GM19351 (cell line): ENCODE measurements at regions not wholly inside any gene's neighbourhood (a gene's known extent, or its start where the extent isn't known, plus 50 kb on each side); places are given as distances from the start of the nearest gene placed in this dataset.

Source experiments
- ATAC-seq: cut with Tn5 transposase; IDR thresholded peaks from one replicate; pipeline ENCODE4 v1.9.1; 2021; ENCODE audit warnings: mild to moderate bottlenecking, moderate library complexity; ENCODE audit not compliant: unreplicated experiment

GRCh38 chr18:10207682-10208345 is 246.6 kb upstream of the APCDD1 start:
- ATAC-seq = no peak

GRCh38 chr18:10209302-10209701 is 245.1 kb upstream of the APCDD1 start:
- ATAC-seq = no peak

GRCh38 chr18:10210057-10210633 is 244.3 kb upstream of the APCDD1 start:
- no peak for ATAC-seq

DNA sequence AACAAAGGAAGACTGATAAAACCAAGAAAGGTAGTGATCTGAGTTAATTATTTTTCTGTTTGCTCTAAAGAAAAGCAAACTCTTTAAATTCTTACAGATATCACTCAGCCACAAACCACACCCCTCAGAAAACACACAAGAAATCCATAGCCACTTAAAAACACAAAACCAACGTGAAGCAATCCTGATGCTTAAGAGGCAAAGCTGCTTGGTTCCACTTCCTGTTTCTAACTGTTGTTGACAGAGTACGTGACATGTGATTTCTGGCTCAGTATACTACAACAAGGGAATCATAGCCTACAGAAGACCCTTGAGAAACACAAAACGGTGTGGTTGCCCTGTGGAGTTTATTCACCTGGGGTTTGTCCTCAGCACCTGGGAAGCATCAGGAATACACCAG is 240.9 kb upstream of the APCDD1 start:
- no peak for ATAC-seq

DNA sequence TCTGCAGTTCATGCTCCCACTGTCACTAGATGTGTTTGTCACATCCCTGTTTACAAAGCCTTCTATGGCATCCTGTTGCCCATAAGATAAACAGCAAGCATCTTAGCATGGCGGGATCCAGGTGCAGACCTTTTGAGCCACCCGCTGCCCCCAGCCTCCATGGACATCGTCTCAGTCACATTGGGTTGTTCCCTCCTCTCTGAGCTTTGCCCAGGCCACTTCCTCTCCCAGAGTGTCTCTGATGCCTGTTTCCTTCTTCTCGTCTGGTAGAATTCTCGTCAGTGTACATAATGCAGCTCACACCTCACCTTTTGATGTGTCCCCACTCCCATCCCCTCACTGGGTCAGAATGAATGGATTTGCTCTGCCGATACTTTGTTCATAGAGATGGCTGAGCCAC is 239.0 kb upstream of the APCDD1 start:
- no peak for ATAC-seq

DNA sequence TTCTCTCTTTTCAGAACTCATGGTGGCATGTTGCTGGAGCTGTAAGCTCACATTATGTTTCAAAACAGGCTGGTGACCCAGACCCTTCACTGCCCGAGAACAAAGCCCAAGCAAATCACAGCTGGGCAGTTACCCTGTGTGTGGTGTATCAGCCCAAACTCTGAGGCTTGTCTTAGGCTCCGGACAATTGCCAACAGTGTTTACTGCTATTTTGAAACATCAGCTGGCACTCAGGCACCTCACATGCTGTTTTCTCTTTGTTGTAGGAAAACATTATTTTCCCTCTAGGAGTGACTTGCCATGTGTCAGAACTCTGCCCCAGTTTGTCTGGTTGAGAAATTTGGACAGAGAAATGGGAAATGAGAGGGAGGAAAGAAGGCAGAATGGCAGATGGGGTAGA is 237.6 kb upstream of the APCDD1 start:
- no peak for ATAC-seq

DNA sequence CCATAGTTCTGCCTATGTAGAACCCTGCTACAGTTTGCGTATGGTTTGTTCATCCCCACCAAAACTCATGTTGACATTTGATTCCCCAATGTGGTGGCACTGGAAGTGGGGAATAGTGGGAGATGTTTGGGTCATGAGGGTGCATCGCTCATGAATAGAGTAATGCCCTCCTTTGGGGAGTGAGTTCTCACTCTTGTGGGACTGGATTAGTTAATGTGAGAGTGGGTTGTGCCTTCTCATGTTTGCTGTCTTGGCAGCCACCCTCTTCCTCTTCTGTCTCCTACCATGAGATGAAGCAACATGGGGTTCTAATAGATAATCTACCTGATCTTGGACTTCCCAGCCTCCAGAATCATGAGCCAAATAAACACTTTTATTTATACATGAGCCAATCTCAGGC is 237.2 kb upstream of the APCDD1 start:
- ATAC-seq = no peak

DNA sequence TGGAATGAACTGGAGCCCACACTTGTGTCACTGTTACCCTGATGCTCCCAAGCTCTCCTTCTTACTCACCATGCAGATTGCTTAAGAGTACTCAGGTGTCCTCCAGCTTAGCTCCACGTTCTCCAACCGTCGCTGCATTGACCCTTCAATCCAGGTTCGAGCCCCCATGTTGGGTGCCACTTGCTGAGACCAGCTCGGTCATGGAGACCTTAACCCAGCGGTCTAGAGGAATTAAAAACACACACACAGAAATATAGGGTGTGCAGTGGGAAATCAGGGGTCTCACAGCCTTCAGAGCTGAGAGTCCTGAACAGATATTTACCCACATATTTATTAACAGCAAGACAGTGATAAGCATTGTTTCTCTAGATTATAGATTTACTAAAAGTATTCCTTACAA is 229.1 kb upstream of the APCDD1 start:
- no peak for ATAC-seq

GRCh38 chr18:10226971-10227370 is 227.5 kb upstream of the APCDD1 start:
- ATAC-seq = no peak

DNA sequence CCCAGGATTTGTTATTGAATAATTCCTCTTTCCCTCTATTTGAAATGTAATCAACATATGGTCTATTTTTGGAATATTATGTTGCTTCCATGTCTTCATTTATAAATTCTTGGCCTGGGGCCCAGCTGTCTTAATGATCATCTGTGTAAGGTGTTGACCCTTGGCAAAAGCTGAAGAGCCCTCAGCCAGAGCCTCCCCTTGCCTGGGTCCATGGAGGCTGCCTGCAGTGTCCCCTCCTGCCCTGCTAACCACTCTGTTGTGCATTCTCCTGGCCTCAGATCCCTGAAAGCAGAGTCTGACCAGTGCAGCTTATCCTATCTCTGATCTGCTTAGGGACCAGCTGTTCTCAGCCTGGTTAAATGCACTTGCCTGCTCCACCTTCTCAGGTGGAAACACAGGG is 226.1 kb upstream of the APCDD1 start:
- no peak for ATAC-seq

- no peak for ATAC-seq
These were observed 225.0 kb upstream of the APCDD1 start for GRCh38 chr18:10229458-10229857.

GRCh38 chr18:10230072-10230471 is 224.4 kb upstream of the APCDD1 start:
- ATAC-seq = no peak

DNA sequence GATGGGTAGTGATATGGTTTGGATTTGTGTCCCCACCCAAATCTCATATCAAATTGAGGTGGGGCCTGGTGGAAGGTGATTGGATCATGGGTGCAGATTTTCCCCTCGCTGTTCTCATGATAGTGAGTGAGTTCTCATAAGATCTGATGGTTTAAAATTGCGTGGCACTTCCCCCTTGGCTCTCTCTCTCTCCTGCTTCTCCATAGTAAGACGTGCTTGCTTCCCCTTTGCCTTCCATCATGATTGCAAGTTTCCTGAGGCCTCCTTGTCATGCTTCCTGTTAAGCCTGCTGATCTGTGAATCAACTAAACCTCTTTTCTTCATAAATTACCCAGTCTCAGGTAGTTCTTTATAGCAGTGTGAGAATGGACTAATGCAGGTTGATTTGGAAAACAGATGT is 223.2 kb upstream of the APCDD1 start:
- ATAC-seq = no peak

DNA sequence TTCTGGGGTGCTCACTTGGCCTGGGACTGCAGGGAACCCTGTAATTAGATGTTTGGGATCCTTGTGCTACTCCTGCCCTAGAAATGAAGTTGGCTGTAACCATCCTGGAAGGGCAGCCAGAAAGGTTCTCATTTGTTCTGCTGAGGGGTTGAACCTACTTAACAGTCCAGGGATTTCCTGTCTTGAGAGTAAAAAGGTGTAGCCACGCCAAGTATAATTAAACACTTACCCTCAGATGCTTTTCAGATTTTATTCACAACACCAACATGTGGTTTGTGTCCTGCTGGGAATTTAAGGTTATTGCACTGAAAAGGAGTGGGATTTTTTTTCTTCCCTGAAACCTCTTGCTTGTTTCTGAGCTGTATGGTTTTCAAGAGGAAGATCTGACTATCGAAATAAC is 222.4 kb upstream of the APCDD1 start:
- ATAC-seq = no peak

DNA sequence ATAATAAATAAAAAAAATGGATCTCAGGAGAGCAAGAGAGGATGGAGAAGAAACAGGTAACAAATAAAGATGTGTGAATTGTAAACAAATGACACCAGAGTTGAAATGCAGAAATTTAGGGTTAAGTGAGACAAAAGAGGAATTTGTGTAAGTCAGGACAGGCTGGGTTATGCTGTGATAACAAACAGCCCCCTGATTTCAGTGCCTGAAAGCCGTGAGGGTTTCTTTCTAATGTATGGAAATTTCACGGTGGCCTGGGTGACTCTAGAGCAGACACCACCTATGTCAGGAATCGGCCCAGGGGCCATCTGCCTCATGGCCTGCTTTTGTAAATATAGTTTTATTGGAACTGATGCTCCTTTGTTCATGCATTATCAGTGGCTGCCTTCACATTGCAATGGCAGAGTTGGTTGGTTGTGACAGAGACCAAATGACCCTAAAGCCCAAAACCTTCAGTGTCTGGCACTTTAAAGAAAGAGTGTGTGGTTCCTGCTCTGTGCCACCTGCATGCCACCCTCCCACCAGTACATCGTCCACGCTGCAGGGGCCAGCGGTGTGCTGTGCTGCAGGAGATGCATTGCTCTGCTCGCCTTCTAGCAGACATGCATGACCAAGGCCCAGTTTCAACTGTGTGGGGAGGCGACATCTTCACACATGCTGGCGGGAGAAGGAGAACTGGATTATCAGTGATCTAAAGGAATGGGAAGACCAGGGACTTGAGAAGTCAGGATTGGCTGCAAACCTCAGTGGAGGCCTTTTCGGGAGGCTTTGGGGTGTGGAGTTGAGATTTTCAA is 221.2 kb upstream of the APCDD1 start:
- no peak for ATAC-seq

- no peak for ATAC-seq
These were observed 220.2 kb upstream of the APCDD1 start for GRCh38 chr18:10234281-10234680.

- no peak for ATAC-seq
These were observed 219.3 kb upstream of the APCDD1 start for GRCh38 chr18:10234912-10235660.

- no peak for ATAC-seq
These were observed 218.8 kb upstream of the APCDD1 start for GRCh38 chr18:10235661-10235952.

DNA sequence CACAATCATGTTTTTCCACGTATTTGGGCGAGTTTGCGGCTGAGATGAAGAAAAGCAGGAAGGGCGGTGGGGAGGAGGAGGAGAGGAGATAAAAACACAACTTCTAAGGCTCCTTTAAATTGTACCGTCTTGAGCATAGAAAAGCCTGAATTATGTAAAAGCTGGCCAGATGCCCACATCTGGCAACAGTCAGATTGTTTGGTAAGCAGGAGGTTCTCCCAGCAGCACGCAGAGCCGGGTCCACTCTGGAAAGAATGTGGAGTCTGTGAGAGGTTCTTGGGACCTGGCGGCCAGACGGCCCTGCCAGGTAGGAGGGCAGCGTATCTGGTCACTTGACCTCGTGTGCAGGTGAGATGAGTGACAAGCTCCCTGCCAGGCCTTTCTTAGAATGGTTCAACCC is 215.3 kb upstream of the APCDD1 start:
- no peak for ATAC-seq

DNA sequence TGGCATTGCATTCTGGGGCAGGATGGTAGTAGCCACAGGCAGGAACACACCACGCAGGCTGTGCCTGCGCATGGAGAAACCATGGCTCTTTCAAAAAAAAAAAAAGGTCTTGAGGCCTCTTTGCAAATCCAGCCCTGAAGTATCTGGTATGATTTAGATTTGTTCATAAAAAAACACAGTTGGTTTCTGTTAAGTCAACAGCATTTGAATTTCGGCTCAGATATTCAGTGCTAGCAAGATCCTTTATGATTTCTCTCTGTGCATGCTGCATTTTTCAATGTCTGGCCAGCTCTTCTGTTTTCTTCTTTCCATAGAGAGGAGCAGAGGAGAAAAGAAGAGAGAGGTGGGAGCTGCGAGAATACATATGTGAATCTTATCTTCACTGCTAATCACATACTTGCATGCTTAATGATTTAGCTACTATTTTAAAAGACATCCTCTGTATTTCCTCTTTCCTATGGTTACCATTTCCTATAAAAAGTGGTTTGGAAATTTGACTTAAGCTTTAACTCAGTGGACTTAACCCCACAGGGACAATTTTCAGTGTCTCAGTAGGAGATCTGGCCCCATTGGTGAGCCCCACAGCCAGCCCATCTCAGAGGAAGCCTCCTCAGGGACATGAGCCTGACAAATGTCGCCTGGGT is 214.3 kb upstream of the APCDD1 start:
- ATAC-seq = no peak

GRCh38 chr18:10240973-10241372 is 213.5 kb upstream of the APCDD1 start:
- ATAC-seq = no peak
